ENCODE measurements at regions not wholly inside any gene's neighbourhood (a gene's known extent, or its start where the extent isn't known, plus 50 kb on each side); places are given as distances from the start of the nearest gene placed in this dataset.

DNA sequence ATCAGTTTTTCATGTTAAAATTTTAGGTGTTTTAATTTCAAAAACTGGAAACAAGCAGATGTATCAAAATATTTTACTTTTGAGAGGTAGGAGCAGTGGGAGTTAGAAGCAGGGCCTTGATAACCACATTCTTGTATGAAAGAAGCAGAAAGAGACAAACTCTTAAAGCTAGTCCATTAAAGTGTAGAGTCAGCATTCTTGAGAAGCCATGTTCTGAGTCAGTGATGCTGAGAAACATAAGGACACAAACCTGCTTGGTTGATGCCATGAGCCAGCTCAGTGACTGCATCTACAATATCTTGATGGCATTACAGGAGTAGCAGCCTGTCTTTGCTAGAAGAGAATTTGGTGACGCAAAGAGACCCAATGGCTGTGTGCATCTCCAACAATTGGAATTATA, 826.1 kb upstream of the CTNND2 start:
- no peak for TF ChIP-seq ZFP3 (CRISPR knock-in tag; IDR thresholded peaks at IDR 0.05)
- no peak for TF ChIP-seq ARNTL (CRISPR knock-in tag; IDR thresholded peaks at IDR 0.05; ENCODE audit: borderline replicate concordance, low read depth)
- TF ChIP-seq RARB (CRISPR knock-in tag; IDR thresholded peaks at IDR 0.05): no peak
- TF ChIP-seq ZC3H10 (CRISPR knock-in tag; IDR thresholded peaks at IDR 0.05): no peak
- TF ChIP-seq, protein P1, sequence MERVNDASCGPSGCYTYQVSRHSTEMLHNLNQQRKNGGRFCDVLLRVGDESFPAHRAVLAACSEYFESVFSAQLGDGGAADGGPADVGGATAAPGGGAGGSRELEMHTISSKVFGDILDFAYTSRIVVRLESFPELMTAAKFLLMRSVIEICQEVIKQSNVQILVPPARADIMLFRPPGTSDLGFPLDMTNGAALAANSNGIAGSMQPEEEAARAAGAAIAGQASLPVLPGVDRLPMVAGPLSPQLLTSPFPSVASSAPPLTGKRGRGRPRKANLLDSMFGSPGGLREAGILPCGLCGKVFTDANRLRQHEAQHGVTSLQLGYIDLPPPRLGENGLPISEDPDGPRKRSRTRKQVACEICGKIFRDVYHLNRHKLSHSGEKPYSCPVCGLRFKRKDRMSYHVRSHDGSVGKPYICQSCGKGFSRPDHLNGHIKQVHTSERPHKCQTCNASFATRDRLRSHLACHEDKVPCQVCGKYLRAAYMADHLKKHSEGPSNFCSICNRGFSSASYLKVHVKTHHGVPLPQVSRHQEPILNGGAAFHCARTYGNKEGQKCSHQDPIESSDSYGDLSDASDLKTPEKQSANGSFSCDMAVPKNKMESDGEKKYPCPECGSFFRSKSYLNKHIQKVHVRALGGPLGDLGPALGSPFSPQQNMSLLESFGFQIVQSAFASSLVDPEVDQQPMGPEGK (CRISPR knock-in tag; IDR thresholded peaks at IDR 0.05; ENCODE audit: borderline replicate concordance): no peak
- TF ChIP-seq ZFP30 (CRISPR knock-in tag; IDR thresholded peaks at IDR 0.05): no peak
- TF ChIP-seq OSR1 (CRISPR knock-in tag; IDR thresholded peaks at IDR 0.05): no peak
- TF ChIP-seq TCF4 (CRISPR knock-in tag; IDR thresholded peaks at IDR 0.05; ENCODE audit: borderline replicate concordance): no peak
- no peak for TF ChIP-seq ZNF70 (CRISPR knock-in tag; IDR thresholded peaks at IDR 0.05)
- TF ChIP-seq, protein P2, sequence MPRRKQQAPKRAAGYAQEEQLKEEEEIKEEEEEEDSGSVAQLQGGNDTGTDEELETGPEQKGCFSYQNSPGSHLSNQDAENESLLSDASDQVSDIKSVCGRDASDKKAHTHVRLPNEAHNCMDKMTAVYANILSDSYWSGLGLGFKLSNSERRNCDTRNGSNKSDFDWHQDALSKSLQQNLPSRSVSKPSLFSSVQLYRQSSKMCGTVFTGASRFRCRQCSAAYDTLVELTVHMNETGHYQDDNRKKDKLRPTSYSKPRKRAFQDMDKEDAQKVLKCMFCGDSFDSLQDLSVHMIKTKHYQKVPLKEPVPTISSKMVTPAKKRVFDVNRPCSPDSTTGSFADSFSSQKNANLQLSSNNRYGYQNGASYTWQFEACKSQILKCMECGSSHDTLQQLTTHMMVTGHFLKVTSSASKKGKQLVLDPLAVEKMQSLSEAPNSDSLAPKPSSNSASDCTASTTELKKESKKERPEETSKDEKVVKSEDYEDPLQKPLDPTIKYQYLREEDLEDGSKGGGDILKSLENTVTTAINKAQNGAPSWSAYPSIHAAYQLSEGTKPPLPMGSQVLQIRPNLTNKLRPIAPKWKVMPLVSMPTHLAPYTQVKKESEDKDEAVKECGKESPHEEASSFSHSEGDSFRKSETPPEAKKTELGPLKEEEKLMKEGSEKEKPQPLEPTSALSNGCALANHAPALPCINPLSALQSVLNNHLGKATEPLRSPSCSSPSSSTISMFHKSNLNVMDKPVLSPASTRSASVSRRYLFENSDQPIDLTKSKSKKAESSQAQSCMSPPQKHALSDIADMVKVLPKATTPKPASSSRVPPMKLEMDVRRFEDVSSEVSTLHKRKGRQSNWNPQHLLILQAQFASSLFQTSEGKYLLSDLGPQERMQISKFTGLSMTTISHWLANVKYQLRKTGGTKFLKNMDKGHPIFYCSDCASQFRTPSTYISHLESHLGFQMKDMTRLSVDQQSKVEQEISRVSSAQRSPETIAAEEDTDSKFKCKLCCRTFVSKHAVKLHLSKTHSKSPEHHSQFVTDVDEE (CRISPR knock-in tag; IDR thresholded peaks at IDR 0.05): no peak
- TF ChIP-seq, protein P3, sequence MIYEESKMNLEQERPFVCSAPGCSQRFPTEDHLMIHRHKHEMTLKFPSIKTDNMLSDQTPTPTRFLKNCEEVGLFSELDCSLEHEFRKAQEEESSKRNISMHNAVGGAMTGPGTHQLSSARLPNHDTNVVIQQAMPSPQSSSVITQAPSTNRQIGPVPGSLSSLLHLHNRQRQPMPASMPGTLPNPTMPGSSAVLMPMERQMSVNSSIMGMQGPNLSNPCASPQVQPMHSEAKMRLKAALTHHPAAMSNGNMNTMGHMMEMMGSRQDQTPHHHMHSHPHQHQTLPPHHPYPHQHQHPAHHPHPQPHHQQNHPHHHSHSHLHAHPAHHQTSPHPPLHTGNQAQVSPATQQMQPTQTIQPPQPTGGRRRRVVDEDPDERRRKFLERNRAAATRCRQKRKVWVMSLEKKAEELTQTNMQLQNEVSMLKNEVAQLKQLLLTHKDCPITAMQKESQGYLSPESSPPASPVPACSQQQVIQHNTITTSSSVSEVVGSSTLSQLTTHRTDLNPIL (CRISPR knock-in tag; IDR thresholded peaks at IDR 0.05; ENCODE audit: low read depth): no peak
- TF ChIP-seq, protein P4, sequence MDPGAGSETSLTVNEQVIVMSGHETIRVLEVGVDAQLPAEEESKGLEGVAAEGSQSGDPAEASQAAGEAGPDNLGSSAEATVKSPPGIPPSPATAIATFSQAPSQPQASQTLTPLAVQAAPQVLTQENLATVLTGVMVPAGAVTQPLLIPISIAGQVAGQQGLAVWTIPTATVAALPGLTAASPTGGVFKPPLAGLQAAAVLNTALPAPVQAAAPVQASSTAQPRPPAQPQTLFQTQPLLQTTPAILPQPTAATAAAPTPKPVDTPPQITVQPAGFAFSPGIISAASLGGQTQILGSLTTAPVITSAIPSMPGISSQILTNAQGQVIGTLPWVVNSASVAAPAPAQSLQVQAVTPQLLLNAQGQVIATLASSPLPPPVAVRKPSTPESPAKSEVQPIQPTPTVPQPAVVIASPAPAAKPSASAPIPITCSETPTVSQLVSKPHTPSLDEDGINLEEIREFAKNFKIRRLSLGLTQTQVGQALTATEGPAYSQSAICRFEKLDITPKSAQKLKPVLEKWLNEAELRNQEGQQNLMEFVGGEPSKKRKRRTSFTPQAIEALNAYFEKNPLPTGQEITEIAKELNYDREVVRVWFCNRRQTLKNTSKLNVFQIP (CRISPR knock-in tag; IDR thresholded peaks at IDR 0.05; ENCODE audit: borderline replicate concordance, low read depth): no peak
- TF ChIP-seq SNAI2 (CRISPR knock-in tag; IDR thresholded peaks at IDR 0.05): no peak
- no peak for ATAC-seq

DNA sequence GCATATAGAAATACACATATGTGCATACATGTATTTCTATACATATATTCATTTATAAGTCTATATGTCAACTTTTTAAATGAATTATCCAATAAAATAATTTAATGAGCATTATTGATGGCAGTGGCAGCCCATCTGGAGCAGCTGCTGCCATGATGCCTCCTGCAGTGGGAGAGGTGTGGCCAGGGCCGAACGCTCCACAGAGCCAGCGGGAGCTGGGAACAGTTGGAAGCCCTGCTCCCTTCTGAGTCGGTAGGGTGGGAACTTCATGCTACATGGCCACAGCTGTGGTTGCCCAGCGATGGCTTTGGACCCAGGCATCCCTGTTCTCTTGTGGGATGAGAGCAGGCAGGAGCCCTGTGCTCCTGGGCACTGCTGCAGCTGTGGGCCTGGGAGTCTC, 812.4 kb upstream of the CTNND2 start:
- no peak for ATAC-seq
- TF ChIP-seq OSR1 (CRISPR knock-in tag; IDR thresholded peaks at IDR 0.05): no peak
- TF ChIP-seq ZNF8 (CRISPR knock-in tag; IDR thresholded peaks at IDR 0.05): no peak
- TF ChIP-seq ZC3H10 (CRISPR knock-in tag; IDR thresholded peaks at IDR 0.05): no peak
- TF ChIP-seq, protein P1 (CRISPR knock-in tag; IDR thresholded peaks at IDR 0.05; ENCODE audit: borderline replicate concordance): no peak
- TF ChIP-seq ISL1 (CRISPR knock-in tag; IDR thresholded peaks at IDR 0.05): no peak
- TF ChIP-seq ESRRG (CRISPR knock-in tag; IDR thresholded peaks at IDR 0.05): no peak
- TF ChIP-seq ARNTL (CRISPR knock-in tag; IDR thresholded peaks at IDR 0.05; ENCODE audit: borderline replicate concordance, low read depth): no peak
- TF ChIP-seq, protein P2 (CRISPR knock-in tag; IDR thresholded peaks at IDR 0.05): no peak
- TF ChIP-seq PPARA (CRISPR knock-in tag; IDR thresholded peaks at IDR 0.05; ENCODE audit: borderline replicate concordance): no peak
- no peak for TF ChIP-seq BACH2 (CRISPR knock-in tag; IDR thresholded peaks at IDR 0.05; ENCODE audit: borderline replicate concordance)
- TF ChIP-seq TCF4 (CRISPR knock-in tag; IDR thresholded peaks at IDR 0.05; ENCODE audit: borderline replicate concordance): no peak

Data from SK-N-SH treated with all-trans-retinoic acid at 6 μM for 48 hours (cell line).